ENCODE measurements at regions not wholly inside any gene's neighbourhood (a gene's known extent, or its start where the extent isn't known, plus 50 kb on each side); places are given as distances from the start of the nearest gene placed in this dataset.
"Not testable (repeated sequence)": the region's sequence is repeated elsewhere in the genome, so short reads cannot be mapped to it uniquely, and the experiment has no call there.

- no peak for DNase-seq
Observed at GRCh38 chr21:32089766-32090165, 189.1 kb downstream of the MIS18A start.

- DNase-seq: no peak
Observed at GRCh38 chr21:32088471-32088870, 190.4 kb downstream of the MIS18A start.

GRCh38 chr21:32087447-32087846, 191.4 kb downstream of the MIS18A start:
- no peak for DNase-seq

GRCh38 chr21:32083197-32083596, 195.7 kb downstream of the MIS18A start:
- DNase-seq: peak; percentile 76

- no peak for DNase-seq
Observed at GRCh38 chr21:32082466-32082865, 196.4 kb downstream of the MIS18A start.

- no peak for DNase-seq
Observed at GRCh38 chr21:32073593-32073992, 200.8 kb downstream of the HUNK start.

- DNase-seq: no peak
Observed at GRCh38 chr21:32073190-32073589, 200.4 kb downstream of the HUNK start.

- not testable (repeated sequence) for DNase-seq
Observed at GRCh38 chr21:32071620-32072019, 198.8 kb downstream of the HUNK start.

GRCh38 chr21:32070676-32071330, 198.0 kb downstream of the HUNK start:
- no peak for DNase-seq

GRCh38 chr21:32070126-32070525, 197.3 kb downstream of the HUNK start:
- DNase-seq: no peak

- no peak for DNase-seq
Observed at GRCh38 chr21:32065654-32066053, 192.8 kb downstream of the HUNK start.

GRCh38 chr21:32064281-32064910, 191.6 kb downstream of the HUNK start:
- peak; percentile 73 for DNase-seq

- no peak for DNase-seq
Observed at GRCh38 chr21:32062591-32063227, 189.9 kb downstream of the HUNK start.

- DNase-seq: no peak
Observed at GRCh38 chr21:32061729-32062128, 188.9 kb downstream of the HUNK start.

- no peak for DNase-seq
Observed at GRCh38 chr21:32056791-32057190, 184.0 kb downstream of the HUNK start.

GRCh38 chr21:32055305-32055704, 182.5 kb downstream of the HUNK start:
- DNase-seq: peak; percentile 33
